ENCODE measurements at regions not wholly inside any gene's neighbourhood (a gene's known extent, or its start where the extent isn't known, plus 50 kb on each side); places are given as distances from the start of the nearest gene placed in this dataset.

DNA sequence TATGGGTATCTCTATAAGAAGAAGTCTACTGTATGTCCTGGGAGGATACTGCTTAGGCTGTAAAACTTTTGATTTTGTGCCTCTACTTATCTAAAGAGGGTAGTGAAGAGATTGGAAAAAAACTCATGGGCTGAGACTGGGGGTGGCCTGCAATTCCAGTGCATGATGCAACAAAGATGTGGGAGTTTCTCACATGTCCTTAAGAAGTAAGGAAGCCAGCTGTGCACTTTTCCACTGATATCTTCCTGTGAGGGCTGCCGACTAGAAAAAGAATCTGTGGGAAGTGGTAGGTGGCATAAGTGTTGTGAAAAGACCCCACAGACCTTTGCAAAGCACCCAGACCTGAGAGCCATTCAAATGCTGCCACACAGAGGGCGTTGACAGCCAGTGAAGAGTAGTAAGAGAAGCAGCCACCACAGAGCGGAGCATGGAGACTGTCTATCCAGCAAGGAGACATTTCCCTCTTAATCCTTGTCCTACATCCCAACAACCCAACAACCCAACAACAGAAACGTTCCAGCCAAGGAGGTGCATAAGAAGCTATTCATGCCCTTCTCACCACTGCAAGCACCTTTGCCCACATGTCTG lies 65.1 kb downstream of the PFDN4 start:
- H3K4me3 ChIP-seq (ENCODE audit: insufficient read depth in 1 of 2, low read depth in 1 of 2, low read length in 2 of 2) = no peak overlapping the region
- no peak overlapping the region for H2BK5ac ChIP-seq (ENCODE audit: low read depth, low read length, poor library complexity, severe bottlenecking)
- no peaks in the 10 kb centered on the region for H3K4me1 ChIP-seq (ENCODE audit: control insufficient read depth, insufficient read depth, low read depth, low read length)
- H3K27me3 ChIP-seq (ENCODE audit: control insufficient read depth in 1 of 2, insufficient read depth in 1 of 2, low read length in 2 of 2) = peaks cover 0 to 4% of the 10 kb centered on the region in 2 experiments
- no peaks in the 10 kb centered on the region for H3K36me3 ChIP-seq (ENCODE audit: control insufficient read depth in 1 of 2, insufficient read depth in 2 of 2, low read depth in 1 of 2, low read length in 2 of 2)
- no peak overlapping the region for H2BK12ac ChIP-seq (ENCODE audit: low read length in 2 of 2)
- no peak overlapping the region for H2BK15ac ChIP-seq (ENCODE audit: low read depth, poor library complexity, severe bottlenecking)
- no peaks in the 10 kb centered on the region for H3K79me1 ChIP-seq (replicated peaks; ENCODE audit: low read length, poor library complexity, severe bottlenecking)
- no peak overlapping the region for H4K8ac ChIP-seq (ENCODE audit: low read length)
- no peak overlapping the region for H3K14ac ChIP-seq (ENCODE audit: low read length in 2 of 2)
- no peak overlapping the region for H3K4ac ChIP-seq (ENCODE audit: low read depth in 1 of 2, low read length in 2 of 2)
- no peak overlapping the region for H3K4me2 ChIP-seq (ENCODE audit: low read length, poor library complexity, severe bottlenecking)
- no peak overlapping the region for H2AFZ ChIP-seq (ENCODE audit: low read depth, low read length)
- DNase-seq = no peak
- H3K9me3 ChIP-seq (ENCODE audit: control insufficient read depth, low read length) = no peaks in the 10 kb centered on the region
- no peak overlapping the region for H2AK5ac ChIP-seq (ENCODE audit: low read length, severe bottlenecking)
- H3K27ac ChIP-seq (ENCODE audit: low read length, poor library complexity, severe bottlenecking) = no peak overlapping the region
- H3K23ac ChIP-seq (ENCODE audit: low read length in 2 of 2) = no peak overlapping the region
- no peak overlapping the region for H4K91ac ChIP-seq (ENCODE audit: low read length)
- no peak overlapping the region for H3K9ac ChIP-seq (ENCODE audit: low read length)
- no peak overlapping the region for H3K18ac ChIP-seq (ENCODE audit: low read depth in 1 of 2, low read length in 2 of 2)
- WGBS = 73% methylated on average over 2 of the region's 4 CpGs
- H2BK120ac ChIP-seq (ENCODE audit: low read depth, low read length) = no peak overlapping the region

DNA sequence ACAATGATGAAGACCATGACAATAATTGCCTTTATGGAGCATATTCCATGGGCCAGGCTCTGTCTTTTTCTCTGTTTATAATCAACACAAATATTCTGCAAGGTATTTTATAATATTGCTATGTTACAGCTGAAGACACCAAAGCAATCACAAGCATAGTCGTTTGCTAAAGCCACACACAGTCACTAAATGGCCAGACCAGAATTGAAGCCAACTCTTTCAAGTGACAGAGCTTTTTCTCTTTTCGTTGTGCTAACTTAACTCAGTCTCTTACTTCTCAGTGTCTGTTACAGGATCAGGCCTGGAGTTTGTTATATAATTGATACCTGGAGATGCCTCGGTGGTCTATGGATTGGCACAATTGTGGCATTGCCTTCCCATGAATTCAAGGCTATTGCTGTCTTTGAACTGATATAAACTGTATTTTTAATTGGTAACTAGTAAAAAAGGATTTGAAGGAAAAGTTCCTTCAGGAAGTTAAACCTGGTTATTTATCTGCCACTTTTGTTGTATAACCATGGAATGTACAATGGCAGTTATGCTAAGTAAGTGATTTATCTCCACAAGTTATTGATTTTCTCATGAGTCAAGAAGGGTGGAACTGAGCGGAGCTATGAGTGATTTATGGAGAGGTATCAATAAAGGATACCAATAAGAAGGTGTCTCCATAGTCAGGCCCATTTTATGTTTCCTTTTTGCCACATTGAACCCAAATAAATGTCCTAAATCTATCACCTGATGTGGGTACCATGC lies 67.6 kb downstream of the PFDN4 start:
- Histone ChIP-seq H2BK12ac (ENCODE audit: low read length in 2 of 2) (no peak overlapping the region), H4K8ac (ENCODE audit: low read length) (no peak overlapping the region), H2AFZ (ENCODE audit: low read depth, low read length) (no peak overlapping the region), H3K4ac (ENCODE audit: low read depth in 1 of 2, low read length in 2 of 2) (no peak overlapping the region), H3K14ac (ENCODE audit: low read length in 2 of 2) (no peak overlapping the region), H3K27ac (ENCODE audit: low read length, poor library complexity, severe bottlenecking) (no peak overlapping the region), H3K36me3 (ENCODE audit: control insufficient read depth in 1 of 2, insufficient read depth in 2 of 2, low read depth in 1 of 2, low read length in 2 of 2) (no peaks in the 10 kb centered on the region), H3K79me1 (replicated peaks; ENCODE audit: low read length, poor library complexity, severe bottlenecking) (no peaks in the 10 kb centered on the region), H2AK5ac (ENCODE audit: low read length, severe bottlenecking) (no peak overlapping the region), H3K4me3 (ENCODE audit: insufficient read depth in 1 of 2, low read depth in 1 of 2, low read length in 2 of 2) (no peak overlapping the region), H4K91ac (ENCODE audit: low read length) (no peak overlapping the region), H3K4me1 (ENCODE audit: control insufficient read depth, insufficient read depth, low read depth, low read length) (no peaks in the 10 kb centered on the region), H3K27me3 (ENCODE audit: control insufficient read depth in 1 of 2, insufficient read depth in 1 of 2, low read length in 2 of 2) (no peaks in the 10 kb centered on the region), H2BK120ac (ENCODE audit: low read depth, low read length) (no peak overlapping the region), H3K18ac (ENCODE audit: low read depth in 1 of 2, low read length in 2 of 2) (no peak overlapping the region), H3K9ac (ENCODE audit: low read length) (no peak overlapping the region), H3K23ac (ENCODE audit: low read length in 2 of 2) (no peak overlapping the region), H3K4me2 (ENCODE audit: low read length, poor library complexity, severe bottlenecking) (no peak overlapping the region), H2BK5ac (ENCODE audit: low read depth, low read length, poor library complexity, severe bottlenecking) (no peak overlapping the region), H3K9me3 (ENCODE audit: control insufficient read depth, low read length) (no peaks in the 10 kb centered on the region), H2BK15ac (ENCODE audit: low read depth, poor library complexity, severe bottlenecking) (no peak overlapping the region)
- WGBS = 68% methylated on average over 2 of the region's 4 CpGs
- DNase-seq = no peak

DNA sequence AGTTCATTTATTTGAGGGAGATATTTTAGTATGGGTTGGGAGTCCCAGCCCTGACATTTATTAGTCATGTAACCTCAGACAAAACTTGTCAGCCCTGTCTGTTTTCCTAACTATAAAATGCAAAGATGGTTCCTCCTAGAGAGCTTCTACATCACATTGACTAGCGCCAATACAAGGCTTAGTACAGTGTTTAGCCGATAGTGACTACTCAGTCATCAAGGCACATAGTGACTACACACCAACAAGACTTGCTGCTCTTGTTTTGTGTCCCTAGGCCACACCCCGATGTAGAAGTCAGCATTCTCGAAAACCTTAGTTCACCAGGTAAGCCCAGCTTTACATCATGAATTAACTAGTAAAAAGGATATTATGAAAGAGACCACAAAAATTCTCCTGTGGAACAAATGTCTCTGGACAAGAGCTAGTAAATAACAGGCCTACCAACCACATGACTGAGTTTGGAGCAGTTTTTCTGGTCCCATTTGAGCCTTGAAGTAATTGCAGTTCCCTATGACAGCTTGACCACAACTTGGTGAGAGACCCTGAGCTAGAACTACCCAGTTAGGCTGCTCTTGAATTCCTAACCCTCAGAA lies 68.8 kb downstream of the PFDN4 start:
- Histone ChIP-seq H2AFZ (ENCODE audit: low read depth, low read length) (no peak overlapping the region), H3K9me3 (ENCODE audit: control insufficient read depth, low read length) (no peaks in the 10 kb centered on the region), H3K4me1 (ENCODE audit: control insufficient read depth, insufficient read depth, low read depth, low read length) (no peaks in the 10 kb centered on the region), H2BK120ac (ENCODE audit: low read depth, low read length) (no peak overlapping the region), H4K8ac (ENCODE audit: low read length) (no peak overlapping the region), H3K27ac (ENCODE audit: low read length, poor library complexity, severe bottlenecking) (no peak overlapping the region), H2BK5ac (ENCODE audit: low read depth, low read length, poor library complexity, severe bottlenecking) (no peak overlapping the region), H3K14ac (ENCODE audit: low read length in 2 of 2) (no peak overlapping the region), H2BK15ac (ENCODE audit: low read depth, poor library complexity, severe bottlenecking) (no peak overlapping the region), H3K36me3 (ENCODE audit: control insufficient read depth in 1 of 2, insufficient read depth in 2 of 2, low read depth in 1 of 2, low read length in 2 of 2) (no peaks in the 10 kb centered on the region), H3K23ac (ENCODE audit: low read length in 2 of 2) (no peak overlapping the region), H3K27me3 (ENCODE audit: control insufficient read depth in 1 of 2, insufficient read depth in 1 of 2, low read length in 2 of 2) (no peaks in the 10 kb centered on the region), H3K18ac (ENCODE audit: low read depth in 1 of 2, low read length in 2 of 2) (no peak overlapping the region), H3K4me2 (ENCODE audit: low read length, poor library complexity, severe bottlenecking) (no peak overlapping the region), H3K4ac (ENCODE audit: low read depth in 1 of 2, low read length in 2 of 2) (no peak overlapping the region), H4K91ac (ENCODE audit: low read length) (no peak overlapping the region), H2AK5ac (ENCODE audit: low read length, severe bottlenecking) (no peak overlapping the region), H3K79me1 (replicated peaks; ENCODE audit: low read length, poor library complexity, severe bottlenecking) (no peaks in the 10 kb centered on the region), H3K9ac (ENCODE audit: low read length) (no peak overlapping the region), H2BK12ac (ENCODE audit: low read length in 2 of 2) (no peak overlapping the region), H3K4me3 (ENCODE audit: insufficient read depth in 1 of 2, low read depth in 1 of 2, low read length in 2 of 2) (no peak overlapping the region)
- no peak for DNase-seq
- 88% methylated on average over 3 of the region's 4 CpGs for WGBS

DNA sequence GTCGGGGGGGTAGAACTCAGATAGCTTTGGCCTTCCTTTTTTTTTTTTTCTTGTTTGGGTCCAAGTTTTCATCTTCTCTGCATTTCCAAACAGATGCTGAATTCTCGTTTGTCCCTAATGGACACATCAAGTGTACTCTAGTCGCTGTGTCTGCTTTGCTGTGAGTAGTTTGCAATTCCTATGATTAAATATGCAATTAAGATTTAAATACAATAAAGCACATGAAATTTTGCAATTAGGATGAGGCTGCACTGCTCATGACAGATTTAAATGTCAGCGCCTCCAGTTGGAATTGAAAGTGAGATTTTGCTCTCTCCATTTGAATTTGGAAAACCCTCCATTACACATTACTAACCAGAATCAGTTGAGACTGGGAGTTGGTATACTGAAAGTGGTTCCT lies 70.4 kb downstream of the PFDN4 start:
- Histone ChIP-seq H4K8ac (ENCODE audit: low read length) (no peak overlapping the region), H2BK12ac (ENCODE audit: low read length in 2 of 2) (no peak overlapping the region), H3K9me3 (ENCODE audit: control insufficient read depth, low read length) (no peaks in the 10 kb centered on the region), H3K4me1 (ENCODE audit: control insufficient read depth, insufficient read depth, low read depth, low read length) (no peaks in the 10 kb centered on the region), H3K23ac (ENCODE audit: low read length in 2 of 2) (no peak overlapping the region), H4K91ac (ENCODE audit: low read length) (no peak overlapping the region), H3K4me3 (ENCODE audit: insufficient read depth in 1 of 2, low read depth in 1 of 2, low read length in 2 of 2) (no peak overlapping the region), H2AFZ (ENCODE audit: low read depth, low read length) (no peak overlapping the region), H3K36me3 (ENCODE audit: control insufficient read depth in 1 of 2, insufficient read depth in 2 of 2, low read depth in 1 of 2, low read length in 2 of 2) (no peaks in the 10 kb centered on the region), H2AK5ac (ENCODE audit: low read length, severe bottlenecking) (no peak overlapping the region), H3K4ac (ENCODE audit: low read depth in 1 of 2, low read length in 2 of 2) (no peak overlapping the region), H3K79me1 (replicated peaks; ENCODE audit: low read length, poor library complexity, severe bottlenecking) (no peaks in the 10 kb centered on the region), H2BK5ac (ENCODE audit: low read depth, low read length, poor library complexity, severe bottlenecking) (no peak overlapping the region), H3K4me2 (ENCODE audit: low read length, poor library complexity, severe bottlenecking) (no peak overlapping the region), H3K18ac (ENCODE audit: low read depth in 1 of 2, low read length in 2 of 2) (no peak overlapping the region), H3K9ac (ENCODE audit: low read length) (no peak overlapping the region), H3K27ac (ENCODE audit: low read length, poor library complexity, severe bottlenecking) (no peak overlapping the region), H2BK15ac (ENCODE audit: low read depth, poor library complexity, severe bottlenecking) (no peak overlapping the region), H3K27me3 (ENCODE audit: control insufficient read depth in 1 of 2, insufficient read depth in 1 of 2, low read length in 2 of 2) (no peaks in the 10 kb centered on the region), H2BK120ac (ENCODE audit: low read depth, low read length) (no peak overlapping the region), H3K14ac (ENCODE audit: low read length in 2 of 2) (no peak overlapping the region)
- 63% methylated on average over 2 of the region's 4 CpGs for WGBS
- DNase-seq = no peak
